Uterus (tissue), 2 donors: ENCODE measurements at regions not wholly inside any gene's neighbourhood (a gene's known extent, or its start where the extent isn't known, plus 50 kb on each side); places are given as distances from the start of the nearest gene placed in this dataset.
"Not testable (repeated sequence)": the region's sequence is repeated elsewhere in the genome, so short reads cannot be mapped to it uniquely, and the experiment has no call there.

ENCODE experiments used
- POLR2A ChIP-seq, 2 donors: fragments of 450-650 bp; IDR thresholded peaks; one replicate each; pipeline ENCODE4 v1.6.1; 2016; ENCODE audit warnings: antibody characterized with exemption in 2 of 2, mild to moderate bottlenecking in 1 of 2, moderate library complexity in 1 of 2
- TF ChIP-seq, protein P1 (sequence below), 4 experiments: fragments of 200-600 bp in 2 of 4; fragments of 450-650 bp in 2 of 4; sonication (generic) in 2 of 4; IDR thresholded peaks; one replicate each; pipeline ENCODE4 v1.5.1; 2016 to 2019; ENCODE audit warnings: antibody characterized with exemption in 4 of 4, mild to moderate bottlenecking in 2 of 4, moderate library complexity in 1 of 4

DNA sequence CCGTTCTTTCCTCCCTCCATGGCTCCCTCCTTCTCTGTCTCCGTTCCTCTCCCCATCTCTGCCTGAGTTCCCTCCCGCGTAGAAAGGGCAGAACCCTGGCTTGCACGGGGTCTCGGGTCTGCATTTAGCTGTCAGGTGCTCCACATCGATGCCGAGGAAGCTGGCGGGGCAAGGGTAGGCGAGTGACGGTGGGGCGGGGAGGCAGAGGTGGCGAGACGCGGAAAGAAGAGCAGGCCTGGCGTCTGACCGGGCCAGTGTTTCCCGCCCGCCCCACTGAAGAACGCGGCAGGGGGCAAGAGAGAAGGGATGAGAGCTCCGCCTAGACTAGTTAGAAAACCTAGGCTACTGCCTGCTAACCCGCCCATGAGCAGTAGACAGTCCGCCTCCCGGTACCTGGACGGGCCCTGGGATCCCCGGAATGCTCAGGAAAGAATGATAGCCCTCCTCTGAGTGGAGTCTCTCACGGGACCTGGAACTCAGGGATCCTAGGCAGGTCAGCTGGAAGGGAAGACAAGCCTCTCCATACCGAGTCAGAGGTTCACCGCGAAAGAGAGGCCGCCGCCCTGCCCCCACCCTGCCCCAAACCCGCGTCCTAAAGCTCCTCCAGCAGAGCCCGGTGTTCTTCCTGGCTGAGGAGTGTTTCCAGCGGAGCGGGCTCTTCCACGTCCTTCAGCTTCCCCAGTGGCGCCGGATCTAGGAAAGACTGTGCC, 357.9 kb upstream of the DEFB115 start:
- TF ChIP-seq, protein P1, sequence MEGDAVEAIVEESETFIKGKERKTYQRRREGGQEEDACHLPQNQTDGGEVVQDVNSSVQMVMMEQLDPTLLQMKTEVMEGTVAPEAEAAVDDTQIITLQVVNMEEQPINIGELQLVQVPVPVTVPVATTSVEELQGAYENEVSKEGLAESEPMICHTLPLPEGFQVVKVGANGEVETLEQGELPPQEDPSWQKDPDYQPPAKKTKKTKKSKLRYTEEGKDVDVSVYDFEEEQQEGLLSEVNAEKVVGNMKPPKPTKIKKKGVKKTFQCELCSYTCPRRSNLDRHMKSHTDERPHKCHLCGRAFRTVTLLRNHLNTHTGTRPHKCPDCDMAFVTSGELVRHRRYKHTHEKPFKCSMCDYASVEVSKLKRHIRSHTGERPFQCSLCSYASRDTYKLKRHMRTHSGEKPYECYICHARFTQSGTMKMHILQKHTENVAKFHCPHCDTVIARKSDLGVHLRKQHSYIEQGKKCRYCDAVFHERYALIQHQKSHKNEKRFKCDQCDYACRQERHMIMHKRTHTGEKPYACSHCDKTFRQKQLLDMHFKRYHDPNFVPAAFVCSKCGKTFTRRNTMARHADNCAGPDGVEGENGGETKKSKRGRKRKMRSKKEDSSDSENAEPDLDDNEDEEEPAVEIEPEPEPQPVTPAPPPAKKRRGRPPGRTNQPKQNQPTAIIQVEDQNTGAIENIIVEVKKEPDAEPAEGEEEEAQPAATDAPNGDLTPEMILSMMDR (IDR thresholded peaks at IDR 0.05): not testable (repeated sequence)
- TF ChIP-seq POLR2A (IDR thresholded peaks at IDR 0.05): not testable (repeated sequence)
